IMR-90 (cell line): ENCODE measurements at regions not wholly inside any gene's neighbourhood (a gene's known extent, or its start where the extent isn't known, plus 50 kb on each side); places are given as distances from the start of the nearest gene placed in this dataset.

Source experiments
- BHLHE40 ChIP-seq: fragments of 150-350 bp; IDR thresholded peaks from 2 replicates; pipeline ENCODE4 v1.6.1; 2016; ENCODE audit warnings: mild to moderate bottlenecking, low read depth, low read length
- POLR2A ChIP-seq: IDR thresholded peaks from 2 replicates; pipeline ENCODE4 v1.6.1; 2012; ENCODE audit warnings: mild to moderate bottlenecking, low read depth, low read length
- RCOR1 ChIP-seq: IDR thresholded peaks from 2 replicates; pipeline ENCODE4 v1.6.1; 2012; ENCODE audit warnings: mild to moderate bottlenecking, low read length, improper control_type of control experiment; ENCODE audit not compliant: insufficient replicate concordance
- RFX5 ChIP-seq: IDR thresholded peaks from 2 replicates; pipeline ENCODE4 v1.8.0; 2012; ENCODE audit warnings: low read depth, mild to moderate bottlenecking, low read length, moderate library complexity
- TF ChIP-seq, protein P1 (sequence below): conservative IDR thresholded peaks from 2 replicates; pipeline ENCODE4 v1.5.1; 2012; ENCODE audit warnings: mild to moderate bottlenecking, low read depth, low read length, improper control_type of control experiment
- TF ChIP-seq, protein P2 (sequence below): fragments of 150-350 bp; IDR thresholded peaks from 2 replicates; pipeline ENCODE4 v1.6.1; 2017; ENCODE audit warnings: mild to moderate bottlenecking, antibody characterized with exemption, low read length, low read depth

DNA sequence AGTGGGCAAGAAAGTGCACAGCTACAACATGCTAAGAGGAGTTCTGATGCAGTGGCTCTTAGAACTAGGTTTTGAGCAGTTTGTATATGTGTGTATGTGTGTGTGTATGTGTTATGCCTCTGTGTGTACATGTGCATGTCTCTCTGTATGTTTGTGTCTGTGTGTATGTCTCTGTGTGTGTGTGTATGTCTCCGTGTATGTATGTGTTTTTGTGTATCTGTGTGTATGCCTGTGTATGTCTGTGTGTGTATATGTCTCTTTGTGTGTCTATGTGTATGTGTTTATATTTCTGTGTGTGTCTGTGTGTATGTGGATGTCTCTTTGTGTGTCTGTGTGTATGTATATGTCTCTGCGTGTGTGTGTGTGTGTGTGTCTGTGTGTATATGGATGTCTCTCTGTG is 139.6 kb downstream of the C12orf75 start:
- no peak for TF ChIP-seq RCOR1
- TF ChIP-seq, protein P1, sequence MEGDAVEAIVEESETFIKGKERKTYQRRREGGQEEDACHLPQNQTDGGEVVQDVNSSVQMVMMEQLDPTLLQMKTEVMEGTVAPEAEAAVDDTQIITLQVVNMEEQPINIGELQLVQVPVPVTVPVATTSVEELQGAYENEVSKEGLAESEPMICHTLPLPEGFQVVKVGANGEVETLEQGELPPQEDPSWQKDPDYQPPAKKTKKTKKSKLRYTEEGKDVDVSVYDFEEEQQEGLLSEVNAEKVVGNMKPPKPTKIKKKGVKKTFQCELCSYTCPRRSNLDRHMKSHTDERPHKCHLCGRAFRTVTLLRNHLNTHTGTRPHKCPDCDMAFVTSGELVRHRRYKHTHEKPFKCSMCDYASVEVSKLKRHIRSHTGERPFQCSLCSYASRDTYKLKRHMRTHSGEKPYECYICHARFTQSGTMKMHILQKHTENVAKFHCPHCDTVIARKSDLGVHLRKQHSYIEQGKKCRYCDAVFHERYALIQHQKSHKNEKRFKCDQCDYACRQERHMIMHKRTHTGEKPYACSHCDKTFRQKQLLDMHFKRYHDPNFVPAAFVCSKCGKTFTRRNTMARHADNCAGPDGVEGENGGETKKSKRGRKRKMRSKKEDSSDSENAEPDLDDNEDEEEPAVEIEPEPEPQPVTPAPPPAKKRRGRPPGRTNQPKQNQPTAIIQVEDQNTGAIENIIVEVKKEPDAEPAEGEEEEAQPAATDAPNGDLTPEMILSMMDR: no peak
- no peak for TF ChIP-seq BHLHE40
- TF ChIP-seq POLR2A: no peak
- TF ChIP-seq, protein P2, sequence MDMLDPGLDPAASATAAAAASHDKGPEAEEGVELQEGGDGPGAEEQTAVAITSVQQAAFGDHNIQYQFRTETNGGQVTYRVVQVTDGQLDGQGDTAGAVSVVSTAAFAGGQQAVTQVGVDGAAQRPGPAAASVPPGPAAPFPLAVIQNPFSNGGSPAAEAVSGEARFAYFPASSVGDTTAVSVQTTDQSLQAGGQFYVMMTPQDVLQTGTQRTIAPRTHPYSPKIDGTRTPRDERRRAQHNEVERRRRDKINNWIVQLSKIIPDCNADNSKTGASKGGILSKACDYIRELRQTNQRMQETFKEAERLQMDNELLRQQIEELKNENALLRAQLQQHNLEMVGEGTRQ: no peak
- no peak for TF ChIP-seq RFX5
